ENCODE measurements at regions not wholly inside any gene's neighbourhood (a gene's known extent, or its start where the extent isn't known, plus 50 kb on each side); places are given as distances from the start of the nearest gene placed in this dataset.

DNA sequence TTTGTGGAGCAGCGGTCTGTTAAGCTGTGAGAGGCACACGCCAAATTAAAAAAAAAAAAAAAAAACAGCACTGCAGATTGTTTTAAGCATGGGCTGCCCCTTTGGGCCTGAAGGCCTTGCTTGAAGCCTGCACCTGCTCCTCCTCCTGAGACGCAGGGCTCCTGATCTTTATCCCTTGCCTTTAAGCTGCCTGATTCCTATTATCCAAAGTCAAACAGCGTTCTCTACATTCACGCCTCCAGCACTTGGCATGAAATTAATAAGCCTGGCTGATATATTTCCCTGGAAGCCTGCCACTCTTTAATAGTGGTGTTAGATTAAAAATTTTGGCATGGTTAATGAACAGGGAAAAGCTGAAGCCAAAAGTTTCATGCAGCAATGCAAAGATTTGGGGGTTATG is 163.9 kb downstream of the FAXC start:
- TF ChIP-seq, protein P1, sequence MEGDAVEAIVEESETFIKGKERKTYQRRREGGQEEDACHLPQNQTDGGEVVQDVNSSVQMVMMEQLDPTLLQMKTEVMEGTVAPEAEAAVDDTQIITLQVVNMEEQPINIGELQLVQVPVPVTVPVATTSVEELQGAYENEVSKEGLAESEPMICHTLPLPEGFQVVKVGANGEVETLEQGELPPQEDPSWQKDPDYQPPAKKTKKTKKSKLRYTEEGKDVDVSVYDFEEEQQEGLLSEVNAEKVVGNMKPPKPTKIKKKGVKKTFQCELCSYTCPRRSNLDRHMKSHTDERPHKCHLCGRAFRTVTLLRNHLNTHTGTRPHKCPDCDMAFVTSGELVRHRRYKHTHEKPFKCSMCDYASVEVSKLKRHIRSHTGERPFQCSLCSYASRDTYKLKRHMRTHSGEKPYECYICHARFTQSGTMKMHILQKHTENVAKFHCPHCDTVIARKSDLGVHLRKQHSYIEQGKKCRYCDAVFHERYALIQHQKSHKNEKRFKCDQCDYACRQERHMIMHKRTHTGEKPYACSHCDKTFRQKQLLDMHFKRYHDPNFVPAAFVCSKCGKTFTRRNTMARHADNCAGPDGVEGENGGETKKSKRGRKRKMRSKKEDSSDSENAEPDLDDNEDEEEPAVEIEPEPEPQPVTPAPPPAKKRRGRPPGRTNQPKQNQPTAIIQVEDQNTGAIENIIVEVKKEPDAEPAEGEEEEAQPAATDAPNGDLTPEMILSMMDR (IDR thresholded peaks at IDR 0.05): no peak
- TF ChIP-seq POLR2A (IDR thresholded peaks at IDR 0.05): no peak
